ENCODE measurements at regions not wholly inside any gene's neighbourhood (a gene's known extent, or its start where the extent isn't known, plus 50 kb on each side); places are given as distances from the start of the nearest gene placed in this dataset.

GRCh38 chr6:145370559-145370958 is 364.8 kb downstream of the EPM2A start:
- DNase-seq = no peak

- no peak for DNase-seq
Observed at GRCh38 chr6:145372671-145373151, 362.6 kb downstream of the EPM2A start.

GRCh38 chr6:145373826-145374225 is 361.5 kb downstream of the EPM2A start:
- DNase-seq = no peak

- DNase-seq = no peak
Observed at GRCh38 chr6:145374570-145374969, 360.8 kb downstream of the EPM2A start.

- DNase-seq = no peak
Observed at GRCh38 chr6:145375502-145375901, 359.8 kb downstream of the EPM2A start.

- no peak for DNase-seq
Observed at GRCh38 chr6:145380186-145380585, 355.1 kb downstream of the EPM2A start.

- no peak for DNase-seq
Observed at GRCh38 chr6:145381941-145382340, 353.4 kb downstream of the EPM2A start.

- no peak for DNase-seq
Observed at GRCh38 chr6:145383428-145383827, 351.9 kb downstream of the EPM2A start.

- DNase-seq = no peak
Observed at GRCh38 chr6:145384503-145384902, 350.8 kb downstream of the EPM2A start.

GRCh38 chr6:145396499-145396898 is 338.8 kb downstream of the EPM2A start:
- no peak for DNase-seq

- DNase-seq = no peak
Observed at GRCh38 chr6:145400508-145400907, 334.8 kb downstream of the EPM2A start.

- DNase-seq = no peak
Observed at GRCh38 chr6:145405006-145405551, 330.2 kb downstream of the EPM2A start.

- DNase-seq = no peak
Observed at GRCh38 chr6:145406783-145407182, 328.5 kb downstream of the EPM2A start.

- DNase-seq = no peak
Observed at GRCh38 chr6:145415616-145416015, 319.7 kb downstream of the EPM2A start.

GRCh38 chr6:145420599-145420998 is 314.7 kb downstream of the EPM2A start:
- no peak for DNase-seq

- DNase-seq = no peak
Observed at GRCh38 chr6:145423936-145424335, 311.4 kb downstream of the EPM2A start.

GRCh38 chr6:145427232-145427631 is 308.1 kb downstream of the EPM2A start:
- DNase-seq = no peak

- no peak for DNase-seq
Observed at GRCh38 chr6:145428706-145429105, 306.6 kb downstream of the EPM2A start.

- no peak for DNase-seq
Observed at GRCh38 chr6:145442110-145442509, 293.2 kb downstream of the EPM2A start.

- DNase-seq = no peak
Observed at GRCh38 chr6:145445674-145446073, 289.6 kb downstream of the EPM2A start.

- no peak for DNase-seq
Observed at GRCh38 chr6:145451029-145451428, 284.3 kb downstream of the EPM2A start.

GRCh38 chr6:145453376-145453775 is 281.9 kb downstream of the EPM2A start:
- DNase-seq = no peak

GRCh38 chr6:145454006-145454405 is 281.3 kb downstream of the EPM2A start:
- DNase-seq = no peak

GRCh38 chr6:145457556-145457955 is 277.8 kb downstream of the EPM2A start:
- DNase-seq = no peak

GRCh38 chr6:145468534-145468933 is 266.8 kb downstream of the EPM2A start:
- no peak for DNase-seq

GRCh38 chr6:145469021-145469420 is 266.3 kb downstream of the EPM2A start:
- no peak for DNase-seq
